RWPE2 (cell line): ENCODE measurements at regions not wholly inside any gene's neighbourhood (a gene's known extent, or its start where the extent isn't known, plus 50 kb on each side); places are given as distances from the start of the nearest gene placed in this dataset.
A peak's percentile ranks its signal among the peaks of the same experiment; 100 is the strongest.

Source experiments
- ATAC-seq: fragments of 200-7000 bp; cut with Tn5 transposase; 3 replicates; pipeline ENCODE4 v1.9.1; 2021; ENCODE audit warnings: low read depth
- DNase-seq: peaks from one replicate; pipeline ENCODE4 v3.0.0-alpha.2; 2020; ENCODE audit warnings: low spot score
- H3K27ac ChIP-seq: fragments of 450-650 bp; 2 replicates; pipeline ENCODE4 v1.5.1; 2017; ENCODE audit warnings: mild to moderate bottlenecking; ENCODE audit not compliant: poor library complexity, severe bottlenecking
- H3K27me3 ChIP-seq: fragments of 250-450 bp; sonication (Bioruptor Pico); 2 replicates; pipeline ENCODE4 v1.5.1; 2021; ENCODE audit warnings: mild to moderate bottlenecking, moderate library complexity; ENCODE audit not compliant: insufficient read depth, poor library complexity, severe bottlenecking
- H3K36me3 ChIP-seq: fragments of 250-450 bp; sonication (Bioruptor Pico); 2 replicates; pipeline ENCODE4 v1.5.1; 2020; ENCODE audit warnings: low read depth, mild to moderate bottlenecking, moderate library complexity
- H3K4me1 ChIP-seq: fragments of 250-450 bp; sonication (Bioruptor Pico); 2 replicates; pipeline ENCODE4 v1.5.1; 2021; ENCODE audit warnings: mild to moderate bottlenecking, moderate library complexity; ENCODE audit not compliant: insufficient read depth, poor library complexity, severe bottlenecking
- H3K4me3 ChIP-seq: fragments of 250-450 bp; sonication (Bioruptor Pico); 2 replicates; pipeline ENCODE4 v1.5.1; 2021; ENCODE audit warnings: mild to moderate bottlenecking, moderate library complexity; ENCODE audit not compliant: severe bottlenecking
- H3K9me3 ChIP-seq: fragments of 250-450 bp; sonication (Bioruptor Pico); 2 replicates; pipeline ENCODE4 v1.5.1; 2021; ENCODE audit warnings: mild to moderate bottlenecking, moderate library complexity; ENCODE audit not compliant: severe bottlenecking
- CTCF ChIP-seq: fragments of 450-650 bp; IDR thresholded peaks from one replicate; pipeline ENCODE4 v1.5.1; 2017; ENCODE audit warnings: mild to moderate bottlenecking, moderate library complexity; ENCODE audit not compliant: poor library complexity, severe bottlenecking

DNA sequence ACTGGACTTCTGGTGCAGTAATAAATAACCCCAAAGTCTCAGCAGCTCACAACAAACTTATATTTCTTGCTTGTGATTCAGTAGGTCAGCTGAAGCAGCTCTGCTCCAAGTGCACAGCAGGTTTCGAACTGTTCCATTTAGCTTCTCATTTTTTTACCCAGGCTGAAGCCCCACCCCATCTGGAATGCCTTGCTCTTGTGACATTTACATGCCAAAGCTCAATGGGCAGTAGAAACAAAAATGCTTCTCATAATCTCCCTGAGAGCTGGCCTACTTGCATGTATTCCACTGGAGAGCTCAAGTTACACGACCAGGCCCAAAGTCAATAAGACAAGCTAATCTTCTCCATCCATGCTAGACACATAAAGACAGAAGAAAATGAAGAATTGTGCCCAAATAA, 165.2 kb downstream of the HAO1 start:
- DNase-seq (no peak), ATAC-seq (no peak)
- H3K4me1 ChIP-seq, result peaks cover 17% of the 10 kb centered on the region
- H3K27me3 ChIP-seq, result no peaks in the 10 kb centered on the region
- no peaks in the 10 kb centered on the region for H3K9me3 ChIP-seq
- H3K27ac ChIP-seq, result no peak overlapping the region
- H3K36me3 ChIP-seq, result no peaks in the 10 kb centered on the region
- TF ChIP-seq CTCF, result no peak
- H3K4me3 ChIP-seq, result no peak overlapping the region

- H3K4me3 ChIP-seq, result no peak overlapping the region
- H3K9me3 ChIP-seq, result no peaks in the 10 kb centered on the region
- ATAC-seq, result no peak
- no peaks in the 10 kb centered on the region for H3K36me3 ChIP-seq
- H3K27me3 ChIP-seq, result peaks cover 5% of the 10 kb centered on the region
- DNase-seq, result no peak
- no peak overlapping the region for H3K27ac ChIP-seq
- H3K4me1 ChIP-seq, result peaks cover 17% of the 10 kb centered on the region
- no peak for TF ChIP-seq CTCF
Measured at GRCh38 chr20:7776148-7776547, 164.1 kb downstream of the HAO1 start.

DNA sequence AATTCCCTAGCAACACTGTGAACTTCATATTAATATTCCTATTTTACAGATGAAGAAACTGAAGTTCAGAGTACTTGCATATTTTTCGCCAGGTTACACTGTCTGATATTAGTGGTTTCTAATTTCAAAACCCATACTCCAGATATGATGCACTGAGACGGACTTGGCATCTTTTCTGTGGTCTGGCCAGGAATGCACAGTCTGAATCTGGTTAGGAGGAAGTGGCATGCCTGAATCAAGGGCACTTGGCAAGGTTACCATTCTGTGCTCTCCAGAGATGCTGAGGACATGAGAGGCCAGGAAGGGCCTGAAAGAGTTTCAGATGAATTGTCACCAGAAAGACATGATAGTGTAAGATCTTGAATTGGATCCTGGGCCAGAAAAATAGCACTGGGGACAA, 150.1 kb downstream of the HAO1 start:
- DNase-seq (no peak), ATAC-seq (peak; percentile 63; the same call in 2 of the 3 replicates)
- no peak overlapping the region for H3K27ac ChIP-seq
- no peaks in the 10 kb centered on the region for H3K9me3 ChIP-seq
- H3K36me3 ChIP-seq, result no peaks in the 10 kb centered on the region
- H3K4me1 ChIP-seq, result peaks cover 4% of the 10 kb centered on the region
- TF ChIP-seq CTCF, result no peak
- H3K27me3 ChIP-seq, result no peaks in the 10 kb centered on the region
- no peak overlapping the region for H3K4me3 ChIP-seq

DNA sequence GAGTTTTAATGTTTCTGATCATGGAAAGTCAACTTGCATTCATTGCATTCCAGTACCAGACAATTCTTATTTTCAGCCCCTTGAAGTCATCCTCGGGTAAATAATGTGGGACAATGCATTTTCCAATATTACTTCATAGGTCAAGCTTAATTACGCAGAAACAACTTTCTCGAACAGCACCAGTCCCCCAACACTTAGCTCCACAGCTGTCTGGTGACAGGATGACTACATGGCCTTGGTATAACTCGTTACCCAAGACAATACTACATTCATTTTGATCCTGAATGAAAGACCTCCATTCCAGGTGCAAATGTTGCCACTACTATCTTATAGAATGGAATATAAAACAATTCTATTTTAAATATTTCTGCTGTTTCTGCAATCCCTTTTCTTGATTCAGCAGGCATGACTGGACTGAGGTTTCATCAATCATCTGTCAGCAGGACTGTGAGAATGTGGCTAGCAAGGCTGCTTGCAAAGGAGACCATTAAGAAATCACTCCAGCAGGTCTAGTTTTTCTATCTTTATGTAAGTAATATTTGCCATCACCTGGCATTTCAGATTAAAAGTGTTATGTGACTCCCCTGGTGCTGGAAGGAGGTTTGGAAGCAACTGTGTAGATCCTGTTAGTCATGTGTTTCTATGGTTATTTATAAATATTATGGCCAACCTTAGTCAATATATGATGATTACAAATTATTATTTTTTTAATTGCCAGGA, 147.9 kb downstream of the HAO1 start:
- DNase-seq, result no peak
- H3K27ac ChIP-seq, result peak overlapping the region; percentile 1
- no peaks in the 10 kb centered on the region for H3K9me3 ChIP-seq
- no peaks in the 10 kb centered on the region for H3K27me3 ChIP-seq
- H3K4me3 ChIP-seq, result no peak overlapping the region
- no peaks in the 10 kb centered on the region for H3K36me3 ChIP-seq
- TF ChIP-seq CTCF, result no peak
- peak; percentile 69 for ATAC-seq
- H3K4me1 ChIP-seq, result peaks cover 4% of the 10 kb centered on the region

GRCh38 chr20:7798176-7798575, 142.1 kb downstream of the HAO1 start:
- H3K36me3 ChIP-seq, result no peaks in the 10 kb centered on the region
- H3K27me3 ChIP-seq, result no peaks in the 10 kb centered on the region
- DNase-seq (no peak), ATAC-seq (no peak)
- TF ChIP-seq CTCF, result no peak
- H3K4me1 ChIP-seq, result no peaks in the 10 kb centered on the region
- H3K27ac ChIP-seq, result no peak overlapping the region
- H3K9me3 ChIP-seq, result no peaks in the 10 kb centered on the region
- no peak overlapping the region for H3K4me3 ChIP-seq
